H9 (cell line): ENCODE measurements at regions not wholly inside any gene's neighbourhood (a gene's known extent, or its start where the extent isn't known, plus 50 kb on each side); places are given as distances from the start of the nearest gene placed in this dataset.

Experiments used
- DNase-seq: peaks from one replicate; pipeline ENCODE4 v3.0.0-alpha.2; 2017
- H2AFZ ChIP-seq: one replicate; pipeline ENCODE4 v1.6.1; 2013; ENCODE audit warnings: mild to moderate bottlenecking, low read length, control low read depth, moderate library complexity
- H2AK5ac ChIP-seq: 2 replicates; pipeline ENCODE4 v1.6.1; 2013; ENCODE audit warnings: low read length, control low read depth, mixed read lengths; ENCODE audit not compliant: insufficient read length
- H2BK120ac ChIP-seq: one replicate; pipeline ENCODE4 v1.6.1; 2013; ENCODE audit warnings: low read depth, mild to moderate bottlenecking, low read length, control low read depth, inconsistent platforms; ENCODE audit not compliant: poor library complexity, severe bottlenecking
- H2BK12ac ChIP-seq: 2 replicates; pipeline ENCODE4 v1.6.1; 2013; ENCODE audit warnings: low read length, control low read depth, mixed read lengths, low read depth; ENCODE audit not compliant: insufficient read length
- H2BK15ac ChIP-seq: 2 replicates; pipeline ENCODE4 v1.6.1; 2013; ENCODE audit warnings: low read depth, low read length, control low read depth
- H2BK20ac ChIP-seq: one replicate; pipeline ENCODE4 v1.6.1; 2013; ENCODE audit warnings: low read depth, mild to moderate bottlenecking, low read length, control low read depth, inconsistent platforms; ENCODE audit not compliant: poor library complexity, severe bottlenecking
- H2BK5ac ChIP-seq: 2 replicates; pipeline ENCODE4 v1.6.1; 2013; ENCODE audit warnings: low read length, control low read depth, mixed read lengths; ENCODE audit not compliant: insufficient read length
- H3K14ac ChIP-seq: 2 replicates; pipeline ENCODE4 v1.6.1; 2013; ENCODE audit warnings: low read length, control low read depth; ENCODE audit not compliant: insufficient read depth
- H3K18ac ChIP-seq: 2 replicates; pipeline ENCODE4 v1.6.1; 2013; ENCODE audit warnings: low read depth, mild to moderate bottlenecking, mixed read lengths, low read length, control low read depth; ENCODE audit not compliant: insufficient read length
- H3K23ac ChIP-seq: 2 replicates; pipeline ENCODE4 v1.6.1; 2013; ENCODE audit warnings: low read length, control low read depth, mixed read lengths, low read depth; ENCODE audit not compliant: insufficient read length
- H3K23me2 ChIP-seq: 2 replicates; pipeline ENCODE4 v1.6.1; 2013; ENCODE audit warnings: low read depth, mild to moderate bottlenecking, mixed read lengths, low read length, control low read depth; ENCODE audit not compliant: insufficient read length, poor library complexity, severe bottlenecking
- H3K27ac ChIP-seq: 2 replicates; pipeline ENCODE4 v1.5.1; 2013; ENCODE audit warnings: low read length, control low read depth, mixed read lengths, low read depth; ENCODE audit not compliant: insufficient read length
- H3K27me3 ChIP-seq: 2 replicates; pipeline ENCODE4 v1.6.1; 2013; ENCODE audit warnings: low read length, control low read depth, inconsistent platforms; ENCODE audit not compliant: insufficient read depth
- H3K4ac ChIP-seq: 2 replicates; pipeline ENCODE4 v1.6.1; 2013; ENCODE audit warnings: low read depth, mild to moderate bottlenecking, control low read depth, inconsistent platforms, low read length, moderate library complexity
- H3K4me1 ChIP-seq: 2 replicates; pipeline ENCODE4 v1.6.1; 2013; ENCODE audit warnings: low read length, control low read depth, inconsistent platforms; ENCODE audit not compliant: insufficient read depth
- H3K4me2 ChIP-seq: 2 replicates; pipeline ENCODE4 v1.6.1; 2013; ENCODE audit warnings: low read length, control low read depth, mixed read lengths; ENCODE audit not compliant: insufficient read length, insufficient read depth
- H3K56ac ChIP-seq: 2 replicates; pipeline ENCODE4 v1.6.1; 2013; ENCODE audit warnings: low read depth, mild to moderate bottlenecking, mixed read lengths, low read length, control low read depth; ENCODE audit not compliant: insufficient read length
- H3K79me1 ChIP-seq: 2 replicates; pipeline ENCODE4 v1.6.1; 2013; ENCODE audit warnings: low read depth, mild to moderate bottlenecking, moderate library complexity, low read length, control low read depth, inconsistent platforms; ENCODE audit not compliant: insufficient read depth, poor library complexity, severe bottlenecking
- H3K79me2 ChIP-seq: 2 replicates; pipeline ENCODE4 v1.6.1; 2013; ENCODE audit warnings: low read length, control low read depth, inconsistent platforms; ENCODE audit not compliant: insufficient read depth
- H3K9ac ChIP-seq: 2 replicates; pipeline ENCODE4 v1.6.1; 2013; ENCODE audit warnings: low read length, control low read depth, mixed read lengths; ENCODE audit not compliant: insufficient read length; ENCODE audit errors: extremely low read depth
- H3K9me3 ChIP-seq: one replicate; pipeline ENCODE4 v1.6.1; 2013; ENCODE audit warnings: low read depth, low read length, inconsistent platforms; ENCODE audit not compliant: control insufficient read depth
- H3T11ph ChIP-seq: one replicate; pipeline ENCODE4 v1.6.1; 2013; ENCODE audit warnings: mild to moderate bottlenecking, low read length, control low read depth, inconsistent platforms
- H4K20me1 ChIP-seq: one replicate; pipeline ENCODE4 v1.6.1; 2013; ENCODE audit not compliant: control insufficient read depth, insufficient read length, insufficient read depth
- H4K5ac ChIP-seq: 2 replicates; pipeline ENCODE4 v1.6.1; 2013; ENCODE audit warnings: low read depth, mild to moderate bottlenecking, mixed read lengths, low read length, control low read depth; ENCODE audit not compliant: insufficient read length
- H4K8ac ChIP-seq: replicated peaks from 2 replicates; pipeline ENCODE4 v1.6.1; 2013; ENCODE audit warnings: low read length, control low read depth, mixed read lengths, low read depth; ENCODE audit not compliant: insufficient read length
- H4K91ac ChIP-seq: 2 replicates; pipeline ENCODE4 v1.6.1; 2013; ENCODE audit warnings: low read depth, mild to moderate bottlenecking, moderate library complexity, mixed read lengths, low read length, control low read depth; ENCODE audit not compliant: insufficient read length
- H3K27ac Mint-ChIP-seq, 3 experiments: 2 replicates in 2 of 3; 3 replicates in 1 of 3; pipeline ENCODE4 v1.8.0; 2020 to 2021; ENCODE audit warnings: mixed read lengths in 3 of 3, mild to moderate bottlenecking in 1 of 3, moderate library complexity in 1 of 3
- H3K27me3 Mint-ChIP-seq: 2 replicates; pipeline ENCODE4 v1.8.0; 2021; ENCODE audit warnings: low read depth, mild to moderate bottlenecking, moderate library complexity, mixed read lengths
- H3K36me3 Mint-ChIP-seq, 3 experiments: 2 replicates in 2 of 3; 3 replicates in 1 of 3; pipeline ENCODE4 v1.8.0; 2020 to 2021; ENCODE audit warnings: low read depth in 3 of 3, mixed read lengths in 3 of 3; ENCODE audit not compliant: insufficient read depth in 1 of 3
- H3K4me1 Mint-ChIP-seq, 2 experiments: 2 replicates each; pipeline ENCODE4 v1.8.0; 2020; ENCODE audit warnings: mixed read lengths in 2 of 2
- H3K4me3 Mint-ChIP-seq, 2 experiments: 2 replicates in 1 of 2; 3 replicates in 1 of 2; pipeline ENCODE4 v1.8.0; 2020 to 2021; ENCODE audit warnings: mild to moderate bottlenecking in 2 of 2, mixed read lengths in 2 of 2, moderate library complexity in 1 of 2
- H3K9me3 Mint-ChIP-seq, 2 experiments: 2 replicates in 1 of 2; 3 replicates in 1 of 2; pipeline ENCODE4 v1.8.0; 2020; ENCODE audit warnings: mild to moderate bottlenecking in 2 of 2, mixed read lengths in 2 of 2, moderate library complexity in 1 of 2
- CTCF ChIP-seq: fragments of 200-600 bp; sonication (generic); conservative IDR thresholded peaks from 3 replicates; pipeline ENCODE4 v1.8.0; 2021; ENCODE audit warnings: antibody characterized with exemption, mild to moderate bottlenecking
- WGBS: extraction: QIAGEN DNeasy Blood & Tissue Kit; methylation state at CpG from one replicate; pipeline ENCODE4 v1.1.7; 2013; ENCODE audit warnings: missing lambda C conversion rate, low lambda C conversion rate, mixed read lengths; ENCODE audit not compliant: insufficient read length; ENCODE audit errors: extremely low coverage; 5-methylcytosine and 5-hydroxymethylcytosine counted together

GRCh38 chr4:17072483-17072882, 174.0 kb upstream of the LDB2 start:
- no peaks in the 10 kb centered on the region for H3K9me3 ChIP-seq
- no peak overlapping the region for H2BK120ac ChIP-seq
- H3K36me3 Mint-ChIP-seq: no peaks in the 10 kb centered on the region; a peak in 1 of 7 replicates
- H3K14ac ChIP-seq: no peak overlapping the region
- H3K27ac Mint-ChIP-seq: no peak overlapping the region
- peaks cover 1% of the 10 kb centered on the region for H3K27me3 Mint-ChIP-seq
- H3T11ph ChIP-seq: no peak overlapping the region
- DNase-seq: no peak
- no peak overlapping the region for H3K18ac ChIP-seq
- no peaks in the 10 kb centered on the region for H3K9me3 Mint-ChIP-seq
- no peak overlapping the region for H2BK20ac ChIP-seq
- peaks cover 3% of the 10 kb centered on the region; the same call in 1 of the 2 replicates for H3K4me1 ChIP-seq
- no peak for TF ChIP-seq CTCF
- H4K8ac ChIP-seq: no peak overlapping the region
- no peak overlapping the region for H3K4ac ChIP-seq
- H3K4me1 Mint-ChIP-seq: peaks cover 4 to 9% of the 10 kb centered on the region in 2 experiments; a peak in 2 of 4 replicates
- no peak overlapping the region for H3K4me3 Mint-ChIP-seq
- H2BK12ac ChIP-seq: no peak overlapping the region
- H4K91ac ChIP-seq: no peak overlapping the region
- no peak overlapping the region for H2AFZ ChIP-seq
- no CpG with 5 or more reads among the region's 3 CpGs for WGBS
- no peak overlapping the region for H2BK5ac ChIP-seq
- no peak overlapping the region for H4K5ac ChIP-seq
- no peaks in the 10 kb centered on the region; the same call in 1 of the 2 replicates for H3K27me3 ChIP-seq
- no peak overlapping the region for H2AK5ac ChIP-seq
- no peak overlapping the region for H3K4me2 ChIP-seq
- H4K20me1 ChIP-seq: no peaks in the 10 kb centered on the region
- H3K23ac ChIP-seq: no peak overlapping the region
- H3K27ac ChIP-seq: no peak overlapping the region
- H3K79me1 ChIP-seq: no peaks in the 10 kb centered on the region
- no peaks in the 10 kb centered on the region for H3K79me2 ChIP-seq
- H3K9ac ChIP-seq: no peak overlapping the region
- H3K23me2 ChIP-seq: no peaks in the 10 kb centered on the region
- no peak overlapping the region for H2BK15ac ChIP-seq
- H3K56ac ChIP-seq: no peak overlapping the region
